Astrocyte of the cerebellum (primary cell): ENCODE measurements at regions not wholly inside any gene's neighbourhood (a gene's known extent, or its start where the extent isn't known, plus 50 kb on each side); places are given as distances from the start of the nearest gene placed in this dataset.
"Not testable (repeated sequence)": the region's sequence is repeated elsewhere in the genome, so short reads cannot be mapped to it uniquely, and the experiment has no call there.

Source experiments
- DNase-seq: peaks from one replicate; pipeline ENCODE4 v3.0.0-alpha.2; 2011; ENCODE audit warnings: low read depth
- H3K4me3 ChIP-seq: 2 replicates; pipeline ENCODE4 v1.5.1; 2011; ENCODE audit warnings: mild to moderate bottlenecking, low read depth, low read length, moderate library complexity
- CTCF ChIP-seq: IDR thresholded peaks from 2 replicates; pipeline ENCODE4 v1.5.1; 2012; ENCODE audit warnings: low read length, low read depth, moderate library complexity, mild to moderate bottlenecking; ENCODE audit errors: missing control alignments
- in situ Hi-C: cut with HindIII; loops from 2 replicates; pipeline ENCODE4 v1.10.0; 2017; ENCODE audit warnings: low sequenced_read_pairs

- DNase-seq: peak; percentile 29
- no peak overlapping the region for H3K4me3 ChIP-seq
- in situ Hi-C loops: no loop called here
- no peak for TF ChIP-seq CTCF
Measured at GRCh38 chr4:31458813-31459212, 738.6 kb downstream of the PCDH7 start.

- in situ Hi-C loops: no loop called here
- DNase-seq: no peak
- no peak for TF ChIP-seq CTCF
- no peak overlapping the region for H3K4me3 ChIP-seq
Measured at GRCh38 chr4:31461421-31461820, 741.3 kb downstream of the PCDH7 start.

- TF ChIP-seq CTCF: no peak
- in situ Hi-C loops: no loop called here
- no peak overlapping the region for H3K4me3 ChIP-seq
- peak; percentile 2 for DNase-seq
Measured at GRCh38 chr4:31467781-31468180, 747.6 kb downstream of the PCDH7 start.

GRCh38 chr4:31474221-31474620 is 754.1 kb downstream of the PCDH7 start:
- no peak for DNase-seq
- in situ Hi-C loops: no loop called here
- no peak overlapping the region for H3K4me3 ChIP-seq
- no peak for TF ChIP-seq CTCF

- no peak for TF ChIP-seq CTCF
- in situ Hi-C loops: no loop called here
- H3K4me3 ChIP-seq: no peak overlapping the region
- DNase-seq: no peak
Measured at GRCh38 chr4:31482691-31483090, 762.5 kb downstream of the PCDH7 start.

- DNase-seq, in situ Hi-C loops, H3K4me3 ChIP-seq: not testable (repeated sequence)
Measured at GRCh38 chr4:31499216-31499615, 779.0 kb downstream of the PCDH7 start.

- no peak overlapping the region for H3K4me3 ChIP-seq
- in situ Hi-C loops: no loop called here
- no peak for TF ChIP-seq CTCF
- DNase-seq: no peak
Measured at GRCh38 chr4:31516520-31516919, 796.4 kb downstream of the PCDH7 start.
